HFFc6 (cell line): ENCODE measurements at regions not wholly inside any gene's neighbourhood (a gene's known extent, or its start where the extent isn't known, plus 50 kb on each side); places are given as distances from the start of the nearest gene placed in this dataset.

Source experiments
- DNase-seq: peaks from one replicate; pipeline ENCODE4 v3.0.0-alpha.2; 2018
- H3K27ac Mint-ChIP-seq: 2 replicates; pipeline ENCODE4 v1.8.0; 2020; ENCODE audit warnings: mild to moderate bottlenecking, mixed read lengths
- H3K27me3 Mint-ChIP-seq: 2 replicates; pipeline ENCODE4 v1.8.0; 2021; ENCODE audit warnings: mild to moderate bottlenecking, moderate library complexity, mixed read lengths; ENCODE audit not compliant: insufficient read depth
- H3K36me3 Mint-ChIP-seq: 2 replicates; pipeline ENCODE4 v1.8.0; 2021; ENCODE audit warnings: low read depth, mixed read lengths
- H3K4me1 Mint-ChIP-seq: 2 replicates; pipeline ENCODE4 v1.8.0; 2020; ENCODE audit warnings: low read depth, mixed read lengths
- H3K4me3 Mint-ChIP-seq: 2 replicates; pipeline ENCODE4 v1.8.0; 2020; ENCODE audit warnings: mild to moderate bottlenecking, moderate library complexity, mixed read lengths
- H3K9me3 Mint-ChIP-seq: 2 replicates; pipeline ENCODE4 v1.8.0; 2020; ENCODE audit warnings: mild to moderate bottlenecking, mixed read lengths
- CTCF ChIP-seq: fragments of 200-600 bp; sonication (generic); IDR thresholded peaks from 2 replicates; pipeline ENCODE4 v1.5.0; 2021; ENCODE audit warnings: antibody characterized with exemption, mild to moderate bottlenecking

- DNase-seq, result no peak
- peaks cover 57% of the 10 kb centered on the region for H3K4me1 Mint-ChIP-seq
- H3K9me3 Mint-ChIP-seq, result peaks cover 27% of the 10 kb centered on the region
- H3K36me3 Mint-ChIP-seq, result peaks cover 41% of the 10 kb centered on the region
- H3K27ac Mint-ChIP-seq, result peak overlapping the region; percentile 42; the same call in 1 of the 2 replicates
- peaks cover 1% of the 10 kb centered on the region; the same call in 1 of the 2 replicates for H3K27me3 Mint-ChIP-seq
- TF ChIP-seq CTCF, result no peak
- H3K4me3 Mint-ChIP-seq, result no peak overlapping the region
Observed at GRCh38 chr15:39367596-39367995, 213.3 kb upstream of the THBS1 start.

GRCh38 chr15:39369768-39370167 is 211.1 kb upstream of the THBS1 start:
- no peak for DNase-seq
- Mint-ChIP-seq H3K27me3 (peaks cover 1% of the 10 kb centered on the region; the same call in 1 of the 2 replicates), H3K4me3 (no peak overlapping the region), H3K4me1 (peaks cover 39% of the 10 kb centered on the region), H3K27ac (no peak overlapping the region), H3K9me3 (peaks cover 27% of the 10 kb centered on the region), H3K36me3 (peaks cover 45% of the 10 kb centered on the region)
- TF ChIP-seq CTCF, result no peak

- no peak overlapping the region for H3K4me3 Mint-ChIP-seq
- no peak for DNase-seq
Observed at GRCh38 chr15:39376371-39376909, 204.4 kb upstream of the THBS1 start.

GRCh38 chr15:39381517-39381916 is 199.4 kb upstream of the THBS1 start:
- no peak for TF ChIP-seq CTCF
- no peak overlapping the region for H3K4me3 Mint-ChIP-seq
- H3K27me3 Mint-ChIP-seq, result no peaks in the 10 kb centered on the region; the same call in 1 of the 2 replicates
- H3K4me1 Mint-ChIP-seq, result peaks cover 24% of the 10 kb centered on the region
- H3K9me3 Mint-ChIP-seq, result no peaks in the 10 kb centered on the region
- DNase-seq, result no peak
- H3K36me3 Mint-ChIP-seq, result no peaks in the 10 kb centered on the region
- H3K27ac Mint-ChIP-seq, result no peak overlapping the region

More at GRCh38 chr15:39376371-39376909, 204.4 kb upstream of the THBS1 start:
- peaks cover 9% of the 10 kb centered on the region for H3K9me3 Mint-ChIP-seq
- H3K27ac Mint-ChIP-seq, result no peak overlapping the region
- H3K4me1 Mint-ChIP-seq, result peaks cover 35% of the 10 kb centered on the region
- H3K27me3 Mint-ChIP-seq, result no peaks in the 10 kb centered on the region
- H3K36me3 Mint-ChIP-seq, result peaks cover 15% of the 10 kb centered on the region
- no peak for TF ChIP-seq CTCF

- Mint-ChIP-seq H3K9me3 (no peaks in the 10 kb centered on the region), H3K27ac (no peak overlapping the region), H3K27me3 (peaks cover 2% of the 10 kb centered on the region), H3K4me1 (peaks cover 22% of the 10 kb centered on the region), H3K36me3 (no peaks in the 10 kb centered on the region), H3K4me3 (no peak overlapping the region)
- no peak for DNase-seq
- no peak for TF ChIP-seq CTCF
Observed at GRCh38 chr15:39388118-39388517, 192.8 kb upstream of the THBS1 start.
